Liver (tissue), 8 donors: ENCODE measurements at regions not wholly inside any gene's neighbourhood (a gene's known extent, or its start where the extent isn't known, plus 50 kb on each side); places are given as distances from the start of the nearest gene placed in this dataset.

ENCODE experiments used
- DNase-seq: peaks from one replicate; pipeline ENCODE4 v3.0.0-alpha.2; 2017; ENCODE audit warnings: low spot score
- H3K27ac ChIP-seq, 2 donors: one replicate each; pipeline ENCODE4 v1.7.0; 2013; ENCODE audit warnings: inconsistent platforms in 2 of 2, low read length in 2 of 2, control low read depth in 1 of 2, low read depth in 1 of 2, mild to moderate bottlenecking in 1 of 2
- H3K27me3 ChIP-seq, 4 donors: one replicate each; pipeline versions ENCODE4 v1.6.1 to v1.7.0; 2013; ENCODE audit warnings: low read length in 3 of 4, inconsistent platforms in 1 of 4, mild to moderate bottlenecking in 1 of 4, moderate library complexity in 1 of 4; ENCODE audit not compliant: control insufficient read depth in 4 of 4, insufficient read depth in 4 of 4
- H3K36me3 ChIP-seq, 4 donors: one replicate each; pipeline versions ENCODE4 v1.6.1 to v1.7.0; 2013; ENCODE audit warnings: low read length in 3 of 4, mild to moderate bottlenecking in 3 of 4, low read depth in 1 of 4, moderate library complexity in 1 of 4; ENCODE audit not compliant: control insufficient read depth in 4 of 4, insufficient read depth in 3 of 4
- H3K4me1 ChIP-seq, 4 donors: one replicate each; pipeline versions ENCODE4 v1.6.1 to v1.7.0; 2013; ENCODE audit warnings: low read length in 3 of 4, mild to moderate bottlenecking in 3 of 4, moderate library complexity in 1 of 4; ENCODE audit not compliant: control insufficient read depth in 4 of 4, insufficient read depth in 4 of 4
- H3K4me3 ChIP-seq, 3 donors: one replicate each; pipeline versions ENCODE4 v1.6.1 to v1.7.0; 2013; ENCODE audit warnings: low read length in 3 of 3, control low read depth in 1 of 3, low read depth in 1 of 3, mild to moderate bottlenecking in 1 of 3
- H3K9ac ChIP-seq, 2 donors: one replicate each; pipeline ENCODE4 v1.7.0; 2013; ENCODE audit warnings: low read length in 2 of 2, mild to moderate bottlenecking in 2 of 2, moderate library complexity in 2 of 2, control low read depth in 1 of 2, low read depth in 1 of 2
- H3K9me3 ChIP-seq, 4 donors: one replicate each; pipeline versions ENCODE4 v1.6.1 to v1.7.0; 2013; ENCODE audit warnings: low read length in 3 of 4; ENCODE audit not compliant: control insufficient read depth in 4 of 4
- ATF3 ChIP-seq: IDR thresholded peaks from 2 replicates; pipeline ENCODE4 v1.6.1; 2016; ENCODE audit warnings: antibody characterized with exemption
- CTCF ChIP-seq: fragments of 150-350 bp; IDR thresholded peaks from 2 replicates; pipeline ENCODE4 v1.5.1; 2017; ENCODE audit warnings: improper control_type of control experiment, low read depth, low read length; ENCODE audit not compliant: missing input control
- EGR1 ChIP-seq, 2 donors: IDR thresholded peaks; 2 replicates each; pipeline ENCODE4 v1.6.1; 2016 to 2018; ENCODE audit warnings: antibody characterized with exemption in 2 of 2, low read depth in 2 of 2
- FOXA1 ChIP-seq: IDR thresholded peaks from 2 replicates; pipeline ENCODE4 v1.6.1; 2016; ENCODE audit warnings: antibody characterized with exemption
- FOXA2 ChIP-seq: IDR thresholded peaks from 2 replicates; pipeline ENCODE4 v1.6.1; 2016; ENCODE audit warnings: antibody characterized with exemption
- GABPA ChIP-seq, 2 donors: IDR thresholded peaks in 1 of 2; conservative IDR thresholded peaks in 1 of 2; 2 replicates each; pipeline ENCODE4 v1.6.1; 2016; ENCODE audit warnings: antibody characterized with exemption in 2 of 2, mild to moderate bottlenecking in 1 of 2, moderate library complexity in 1 of 2
- HNF4A ChIP-seq, 2 donors: conservative IDR thresholded peaks; 2 replicates each; pipeline ENCODE4 v1.6.1; 2016; ENCODE audit warnings: antibody characterized with exemption in 2 of 2, mild to moderate bottlenecking in 2 of 2
- HNF4G ChIP-seq: IDR thresholded peaks from 2 replicates; pipeline ENCODE4 v1.6.1; 2016; ENCODE audit warnings: antibody characterized with exemption
- JUND ChIP-seq, 2 donors: IDR thresholded peaks; 2 replicates each; pipeline ENCODE4 v1.6.1; 2016; ENCODE audit warnings: antibody characterized with exemption in 2 of 2
- MAX ChIP-seq: IDR thresholded peaks from 2 replicates; pipeline ENCODE4 v1.6.1; 2016; ENCODE audit warnings: antibody characterized with exemption
- RAD21 ChIP-seq, 2 donors: IDR thresholded peaks; 2 replicates each; pipeline ENCODE4 v1.6.1; 2016; ENCODE audit warnings: antibody characterized with exemption in 2 of 2, mild to moderate bottlenecking in 2 of 2
- RXRA ChIP-seq, 2 donors: IDR thresholded peaks; 2 replicates each; pipeline ENCODE4 v1.6.1; 2017 to 2018; ENCODE audit warnings: antibody characterized with exemption in 2 of 2, mild to moderate bottlenecking in 1 of 2
- TAF1 ChIP-seq: conservative IDR thresholded peaks from 2 replicates; pipeline ENCODE4 v1.6.1; 2016; ENCODE audit warnings: antibody characterized with exemption, mild to moderate bottlenecking
- YY1 ChIP-seq: IDR thresholded peaks from 2 replicates; pipeline ENCODE4 v1.6.1; 2016; ENCODE audit warnings: antibody characterized with exemption, mild to moderate bottlenecking
- WGBS: extraction: QIAGEN DNeasy Blood & Tissue Kit; methylation state at CpG from one replicate; pipeline ENCODE4 v1.1.7; 2013; 5-methylcytosine and 5-hydroxymethylcytosine counted together
- TF ChIP-seq, protein P1 (sequence below): IDR thresholded peaks from 2 replicates; pipeline ENCODE4 v1.6.1; 2016; ENCODE audit warnings: antibody characterized with exemption
- TF ChIP-seq, protein P2 (sequence below): IDR thresholded peaks from 2 replicates; pipeline ENCODE4 v1.6.1; 2016; ENCODE audit warnings: antibody characterized with exemption, mild to moderate bottlenecking
- donor health status: healthy.
- donor health status: healthy.
- donor health status: healthy.
- donor health status: healthy.
- donor health status: healthy.

GRCh38 chr10:25696013-25696708 is 237.9 kb upstream of the MYO3A start:
- Histone ChIP-seq H3K9ac (no peak overlapping the region), H3K4me3 (no peak overlapping the region), H3K27me3 (no peaks in the 10 kb centered on the region), H3K9me3 (no peaks in the 10 kb centered on the region), H3K27ac (no peak overlapping the region), H3K4me1 (no peaks in the 10 kb centered on the region), H3K36me3 (no peaks in the 10 kb centered on the region)
- TF ChIP-seq MAX (no peak), FOXA1 (no peak), EGR1 (IDR thresholded peaks at IDR 0.05; ENCODE audit: low read depth in 2 of 2) (no peak), HNF4G (no peak), CTCF (no peak), FOXA2 (no peak), YY1 (no peak), TAF1 (no peak), GABPA (IDR thresholded peaks at IDR 0.05 in 1 of 2, conservative IDR thresholded peaks at IDR 0.05 in 1 of 2) (no peak), RXRA (IDR thresholded peaks at IDR 0.05) (no peak), RAD21 (IDR thresholded peaks at IDR 0.05) (no peak), ATF3 (no peak), JUND (IDR thresholded peaks at IDR 0.05) (no peak), HNF4A (conservative IDR thresholded peaks at IDR 0.05) (no peak)
- TF ChIP-seq, protein P1, sequence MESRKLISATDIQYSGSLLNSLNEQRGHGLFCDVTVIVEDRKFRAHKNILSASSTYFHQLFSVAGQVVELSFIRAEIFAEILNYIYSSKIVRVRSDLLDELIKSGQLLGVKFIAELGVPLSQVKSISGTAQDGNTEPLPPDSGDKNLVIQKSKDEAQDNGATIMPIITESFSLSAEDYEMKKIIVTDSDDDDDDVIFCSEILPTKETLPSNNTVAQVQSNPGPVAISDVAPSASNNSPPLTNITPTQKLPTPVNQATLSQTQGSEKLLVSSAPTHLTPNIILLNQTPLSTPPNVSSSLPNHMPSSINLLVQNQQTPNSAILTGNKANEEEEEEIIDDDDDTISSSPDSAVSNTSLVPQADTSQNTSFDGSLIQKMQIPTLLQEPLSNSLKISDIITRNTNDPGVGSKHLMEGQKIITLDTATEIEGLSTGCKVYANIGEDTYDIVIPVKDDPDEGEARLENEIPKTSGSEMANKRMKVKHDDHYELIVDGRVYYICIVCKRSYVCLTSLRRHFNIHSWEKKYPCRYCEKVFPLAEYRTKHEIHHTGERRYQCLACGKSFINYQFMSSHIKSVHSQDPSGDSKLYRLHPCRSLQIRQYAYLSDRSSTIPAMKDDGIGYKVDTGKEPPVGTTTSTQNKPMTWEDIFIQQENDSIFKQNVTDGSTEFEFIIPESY: no peak
- TF ChIP-seq, protein P2, sequence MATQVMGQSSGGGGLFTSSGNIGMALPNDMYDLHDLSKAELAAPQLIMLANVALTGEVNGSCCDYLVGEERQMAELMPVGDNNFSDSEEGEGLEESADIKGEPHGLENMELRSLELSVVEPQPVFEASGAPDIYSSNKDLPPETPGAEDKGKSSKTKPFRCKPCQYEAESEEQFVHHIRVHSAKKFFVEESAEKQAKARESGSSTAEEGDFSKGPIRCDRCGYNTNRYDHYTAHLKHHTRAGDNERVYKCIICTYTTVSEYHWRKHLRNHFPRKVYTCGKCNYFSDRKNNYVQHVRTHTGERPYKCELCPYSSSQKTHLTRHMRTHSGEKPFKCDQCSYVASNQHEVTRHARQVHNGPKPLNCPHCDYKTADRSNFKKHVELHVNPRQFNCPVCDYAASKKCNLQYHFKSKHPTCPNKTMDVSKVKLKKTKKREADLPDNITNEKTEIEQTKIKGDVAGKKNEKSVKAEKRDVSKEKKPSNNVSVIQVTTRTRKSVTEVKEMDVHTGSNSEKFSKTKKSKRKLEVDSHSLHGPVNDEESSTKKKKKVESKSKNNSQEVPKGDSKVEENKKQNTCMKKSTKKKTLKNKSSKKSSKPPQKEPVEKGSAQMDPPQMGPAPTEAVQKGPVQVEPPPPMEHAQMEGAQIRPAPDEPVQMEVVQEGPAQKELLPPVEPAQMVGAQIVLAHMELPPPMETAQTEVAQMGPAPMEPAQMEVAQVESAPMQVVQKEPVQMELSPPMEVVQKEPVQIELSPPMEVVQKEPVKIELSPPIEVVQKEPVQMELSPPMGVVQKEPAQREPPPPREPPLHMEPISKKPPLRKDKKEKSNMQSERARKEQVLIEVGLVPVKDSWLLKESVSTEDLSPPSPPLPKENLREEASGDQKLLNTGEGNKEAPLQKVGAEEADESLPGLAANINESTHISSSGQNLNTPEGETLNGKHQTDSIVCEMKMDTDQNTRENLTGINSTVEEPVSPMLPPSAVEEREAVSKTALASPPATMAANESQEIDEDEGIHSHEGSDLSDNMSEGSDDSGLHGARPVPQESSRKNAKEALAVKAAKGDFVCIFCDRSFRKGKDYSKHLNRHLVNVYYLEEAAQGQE: no peak
- no peak for DNase-seq
- 87% methylated on average over 6 of the region's 6 CpGs for WGBS
